Neural cell (in vitro differentiated cells): ENCODE measurements at regions not wholly inside any gene's neighbourhood (a gene's known extent, or its start where the extent isn't known, plus 50 kb on each side); places are given as distances from the start of the nearest gene placed in this dataset.

Experiments
- H2AFZ ChIP-seq: fragments of 200-600, 300-800 bp; sonication (generic), shearing (Covaris generic); 2 replicates; pipeline ENCODE4 v1.6.0; 2014; ENCODE audit warnings: low read depth, mild to moderate bottlenecking, antibody characterized with exemption, low read length, moderate library complexity
- H3F3A ChIP-seq: fragments of 200-600 bp; shearing (Covaris generic); 2 replicates; pipeline ENCODE4 v1.6.1; 2016; ENCODE audit warnings: mild to moderate bottlenecking, moderate library complexity, mixed read lengths, antibody characterized with exemption, low read length; ENCODE audit not compliant: insufficient read depth, poor library complexity, severe bottlenecking
- H3K27ac ChIP-seq: fragments of 200-600, 300-800 bp; sonication (generic), shearing (Covaris generic); 2 replicates; pipeline ENCODE4 v1.5.1; 2014; ENCODE audit warnings: mild to moderate bottlenecking, low read length, moderate library complexity
- H3K27me3 ChIP-seq: fragments of 300-800, 200-600 bp; sonication (generic), shearing (Covaris generic); 2 replicates; pipeline ENCODE4 v1.6.0; 2014; ENCODE audit warnings: mild to moderate bottlenecking, low read depth, low read length, moderate library complexity; ENCODE audit not compliant: insufficient read depth
- H3K36me3 ChIP-seq: fragments of 300-800, 200-600 bp; sonication (generic), shearing (Covaris generic); 2 replicates; pipeline ENCODE4 v1.5.1; 2014; ENCODE audit warnings: mild to moderate bottlenecking, antibody characterized with exemption, low read length, moderate library complexity; ENCODE audit not compliant: insufficient read depth
- H3K4me2 ChIP-seq: fragments of 300-800, 200-600 bp; sonication (generic), shearing (Covaris generic); 2 replicates; pipeline ENCODE4 v1.6.0; 2014; ENCODE audit warnings: mild to moderate bottlenecking, low read length
- H3K4me3 ChIP-seq: fragments of 300-800, 200-600 bp; sonication (generic), shearing (Covaris generic); 2 replicates; pipeline ENCODE4 v1.5.1; 2014; ENCODE audit warnings: mild to moderate bottlenecking, low read length, moderate library complexity
- H3K79me2 ChIP-seq: fragments of 200-600 bp; shearing (Covaris generic); replicated peaks from 2 replicates; pipeline ENCODE4 v1.6.0; 2014; ENCODE audit warnings: mild to moderate bottlenecking, low read length, moderate library complexity; ENCODE audit not compliant: insufficient read depth
- H3K9ac ChIP-seq: fragments of 300-800, 200-600 bp; sonication (generic), shearing (Covaris generic); 2 replicates; pipeline ENCODE4 v1.6.1; 2016; ENCODE audit warnings: mild to moderate bottlenecking, low read length, mixed read lengths
- H3K9me2 ChIP-seq: fragments of 200-600 bp; shearing (Covaris generic); 2 replicates; pipeline ENCODE4 v1.6.1; 2016; ENCODE audit warnings: mild to moderate bottlenecking, low read length, mixed read lengths; ENCODE audit not compliant: insufficient read depth
- H3K9me3 ChIP-seq: fragments of 200-600, 300-800 bp; sonication (generic), shearing (Covaris generic); 2 replicates; pipeline ENCODE4 v1.6.1; 2016; ENCODE audit warnings: mild to moderate bottlenecking, mixed run types, low read length, moderate library complexity, mixed read lengths
- H4K20me1 ChIP-seq: fragments of 200-600 bp; shearing (Covaris generic); 2 replicates; pipeline ENCODE4 v1.6.1; 2016; ENCODE audit warnings: mild to moderate bottlenecking, mixed run types; ENCODE audit not compliant: insufficient read depth
- EP300 ChIP-seq: fragments of 450-650 bp; conservative IDR thresholded peaks from 2 replicates; pipeline ENCODE4 v1.6.1; 2014; ENCODE audit warnings: antibody characterized with exemption, mild to moderate bottlenecking, moderate library complexity; ENCODE audit not compliant: poor library complexity, severe bottlenecking
- EZH2 ChIP-seq: fragments of 200-600, 300-800 bp; shearing (Covaris generic), sonication (generic); IDR thresholded peaks from 2 replicates; pipeline ENCODE4 v1.6.1; 2014; ENCODE audit warnings: antibody characterized with exemption, low read length, borderline replicate concordance, mild to moderate bottlenecking; ENCODE audit not compliant: insufficient read depth, poor library complexity, severe bottlenecking
- MXI1 ChIP-seq: fragments of 450-650 bp; conservative IDR thresholded peaks from 2 replicates; pipeline ENCODE4 v1.6.1; 2014; ENCODE audit warnings: antibody characterized with exemption, mild to moderate bottlenecking; ENCODE audit not compliant: poor library complexity, severe bottlenecking
- POLR2AphosphoS5 ChIP-seq: IDR thresholded peaks from 2 replicates; pipeline ENCODE4 v1.6.1; 2012
- RAD21 ChIP-seq: fragments of 450-650 bp; conservative IDR thresholded peaks from 2 replicates; pipeline ENCODE4 v1.6.1; 2014; ENCODE audit warnings: antibody characterized with exemption, mild to moderate bottlenecking, moderate library complexity
- SMC3 ChIP-seq: fragments of 450-650 bp; conservative IDR thresholded peaks from 2 replicates; pipeline ENCODE4 v1.6.1; 2014; ENCODE audit warnings: antibody characterized with exemption, mild to moderate bottlenecking, moderate library complexity; ENCODE audit not compliant: poor library complexity
- TAF1 ChIP-seq: IDR thresholded peaks from 2 replicates; pipeline ENCODE4 v1.6.1; 2012; ENCODE audit warnings: low read depth
- TF ChIP-seq, protein P1 (sequence below): IDR thresholded peaks from 2 replicates; pipeline ENCODE4 v1.6.1; 2012; ENCODE audit warnings: borderline replicate concordance
- TF ChIP-seq, protein P2 (sequence below): fragments of 450-650 bp; IDR thresholded peaks from 2 replicates; pipeline ENCODE4 v1.5.1; 2014; ENCODE audit warnings: antibody characterized with exemption, mild to moderate bottlenecking, moderate library complexity; ENCODE audit not compliant: poor library complexity, severe bottlenecking

DNA sequence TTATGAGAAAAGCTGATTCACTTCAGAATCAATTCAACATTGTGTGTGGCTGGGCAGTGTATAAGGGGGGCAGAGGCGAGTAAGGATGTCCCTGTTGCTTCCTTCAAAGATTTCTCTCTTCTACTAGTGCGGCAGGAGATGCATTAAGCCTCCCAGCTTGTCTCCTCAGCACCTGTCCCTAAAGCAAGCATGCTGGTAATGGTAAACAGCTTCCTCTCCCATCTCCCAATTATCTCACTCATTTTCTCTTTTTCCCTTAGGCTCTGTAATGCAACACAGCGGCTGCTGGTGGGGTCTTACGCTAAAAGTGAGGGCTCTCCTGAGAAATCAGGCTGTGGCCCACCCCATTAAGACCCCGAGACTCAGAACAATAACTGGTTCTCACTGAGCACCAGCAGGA is 306.4 kb upstream of the ROPN1 start:
- H3K9me3 ChIP-seq: no peaks in the 10 kb centered on the region
- H3K27ac ChIP-seq: no peak overlapping the region
- H3K4me3 ChIP-seq: no peak overlapping the region
- H3K79me2 ChIP-seq: no peaks in the 10 kb centered on the region
- no peaks in the 10 kb centered on the region for H3K9me2 ChIP-seq
- no peak overlapping the region for H2AFZ ChIP-seq
- H3K9ac ChIP-seq: no peak overlapping the region
- H3K36me3 ChIP-seq: no peaks in the 10 kb centered on the region
- H3K4me2 ChIP-seq: no peak overlapping the region
- no peaks in the 10 kb centered on the region for H4K20me1 ChIP-seq
- no peak for TF ChIP-seq POLR2AphosphoS5
- TF ChIP-seq EZH2: no peak
- no peak for TF ChIP-seq RAD21
- TF ChIP-seq, protein P1, sequence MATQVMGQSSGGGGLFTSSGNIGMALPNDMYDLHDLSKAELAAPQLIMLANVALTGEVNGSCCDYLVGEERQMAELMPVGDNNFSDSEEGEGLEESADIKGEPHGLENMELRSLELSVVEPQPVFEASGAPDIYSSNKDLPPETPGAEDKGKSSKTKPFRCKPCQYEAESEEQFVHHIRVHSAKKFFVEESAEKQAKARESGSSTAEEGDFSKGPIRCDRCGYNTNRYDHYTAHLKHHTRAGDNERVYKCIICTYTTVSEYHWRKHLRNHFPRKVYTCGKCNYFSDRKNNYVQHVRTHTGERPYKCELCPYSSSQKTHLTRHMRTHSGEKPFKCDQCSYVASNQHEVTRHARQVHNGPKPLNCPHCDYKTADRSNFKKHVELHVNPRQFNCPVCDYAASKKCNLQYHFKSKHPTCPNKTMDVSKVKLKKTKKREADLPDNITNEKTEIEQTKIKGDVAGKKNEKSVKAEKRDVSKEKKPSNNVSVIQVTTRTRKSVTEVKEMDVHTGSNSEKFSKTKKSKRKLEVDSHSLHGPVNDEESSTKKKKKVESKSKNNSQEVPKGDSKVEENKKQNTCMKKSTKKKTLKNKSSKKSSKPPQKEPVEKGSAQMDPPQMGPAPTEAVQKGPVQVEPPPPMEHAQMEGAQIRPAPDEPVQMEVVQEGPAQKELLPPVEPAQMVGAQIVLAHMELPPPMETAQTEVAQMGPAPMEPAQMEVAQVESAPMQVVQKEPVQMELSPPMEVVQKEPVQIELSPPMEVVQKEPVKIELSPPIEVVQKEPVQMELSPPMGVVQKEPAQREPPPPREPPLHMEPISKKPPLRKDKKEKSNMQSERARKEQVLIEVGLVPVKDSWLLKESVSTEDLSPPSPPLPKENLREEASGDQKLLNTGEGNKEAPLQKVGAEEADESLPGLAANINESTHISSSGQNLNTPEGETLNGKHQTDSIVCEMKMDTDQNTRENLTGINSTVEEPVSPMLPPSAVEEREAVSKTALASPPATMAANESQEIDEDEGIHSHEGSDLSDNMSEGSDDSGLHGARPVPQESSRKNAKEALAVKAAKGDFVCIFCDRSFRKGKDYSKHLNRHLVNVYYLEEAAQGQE: no peak
- TF ChIP-seq SMC3: no peak
- TF ChIP-seq, protein P2, sequence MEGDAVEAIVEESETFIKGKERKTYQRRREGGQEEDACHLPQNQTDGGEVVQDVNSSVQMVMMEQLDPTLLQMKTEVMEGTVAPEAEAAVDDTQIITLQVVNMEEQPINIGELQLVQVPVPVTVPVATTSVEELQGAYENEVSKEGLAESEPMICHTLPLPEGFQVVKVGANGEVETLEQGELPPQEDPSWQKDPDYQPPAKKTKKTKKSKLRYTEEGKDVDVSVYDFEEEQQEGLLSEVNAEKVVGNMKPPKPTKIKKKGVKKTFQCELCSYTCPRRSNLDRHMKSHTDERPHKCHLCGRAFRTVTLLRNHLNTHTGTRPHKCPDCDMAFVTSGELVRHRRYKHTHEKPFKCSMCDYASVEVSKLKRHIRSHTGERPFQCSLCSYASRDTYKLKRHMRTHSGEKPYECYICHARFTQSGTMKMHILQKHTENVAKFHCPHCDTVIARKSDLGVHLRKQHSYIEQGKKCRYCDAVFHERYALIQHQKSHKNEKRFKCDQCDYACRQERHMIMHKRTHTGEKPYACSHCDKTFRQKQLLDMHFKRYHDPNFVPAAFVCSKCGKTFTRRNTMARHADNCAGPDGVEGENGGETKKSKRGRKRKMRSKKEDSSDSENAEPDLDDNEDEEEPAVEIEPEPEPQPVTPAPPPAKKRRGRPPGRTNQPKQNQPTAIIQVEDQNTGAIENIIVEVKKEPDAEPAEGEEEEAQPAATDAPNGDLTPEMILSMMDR: no peak
- TF ChIP-seq MXI1: no peak
- H3F3A ChIP-seq: no peaks in the 10 kb centered on the region
- H3K27me3 ChIP-seq: no peaks in the 10 kb centered on the region

DNA sequence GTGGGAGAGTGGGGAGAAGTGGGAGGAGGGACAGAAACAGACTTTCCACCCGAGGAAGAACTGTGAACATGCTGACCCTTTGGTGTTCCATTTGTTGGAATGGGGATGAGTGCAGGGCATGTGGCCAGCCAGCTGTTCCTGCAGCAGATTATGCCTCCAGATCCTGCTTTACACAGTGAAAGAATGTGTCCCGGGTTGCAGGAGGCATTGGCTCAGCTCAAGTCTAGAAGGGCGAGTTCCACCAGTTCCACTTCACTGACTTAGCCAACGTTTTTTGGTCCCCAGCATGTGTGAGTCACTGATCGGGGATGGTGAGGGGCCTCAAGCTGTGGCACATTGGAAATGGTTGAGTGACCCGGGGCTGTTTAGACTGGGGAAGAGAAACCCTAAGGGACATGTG is 307.0 kb upstream of the ROPN1 start:
- no peak overlapping the region for H3K4me3 ChIP-seq
- no peak overlapping the region for H3K4me2 ChIP-seq
- H3K27ac ChIP-seq: no peak overlapping the region
- no peak overlapping the region for H2AFZ ChIP-seq
- no peaks in the 10 kb centered on the region for H3K27me3 ChIP-seq
- H3K9ac ChIP-seq: no peak overlapping the region
- no peaks in the 10 kb centered on the region for H3K36me3 ChIP-seq
- no peaks in the 10 kb centered on the region for H3F3A ChIP-seq
- TF ChIP-seq RAD21 (no peak), EP300 (no peak), TAF1 (no peak), MXI1 (no peak), SMC3 (no peak), EZH2 (no peak), POLR2AphosphoS5 (no peak)
- TF ChIP-seq, protein P1: no peak
- TF ChIP-seq, protein P2: no peak
- H4K20me1 ChIP-seq: no peaks in the 10 kb centered on the region
- H3K9me3 ChIP-seq: no peaks in the 10 kb centered on the region
- no peaks in the 10 kb centered on the region for H3K9me2 ChIP-seq
- H3K79me2 ChIP-seq: no peaks in the 10 kb centered on the region
